ENCODE measurements at regions not wholly inside any gene's neighbourhood (a gene's known extent, or its start where the extent isn't known, plus 50 kb on each side); places are given as distances from the start of the nearest gene placed in this dataset.
A peak's percentile ranks its signal among the peaks of the same experiment; 100 is the strongest.

- DNase-seq (ENCODE audit: low read depth): peak; percentile 64
- TF ChIP-seq, protein P1, sequence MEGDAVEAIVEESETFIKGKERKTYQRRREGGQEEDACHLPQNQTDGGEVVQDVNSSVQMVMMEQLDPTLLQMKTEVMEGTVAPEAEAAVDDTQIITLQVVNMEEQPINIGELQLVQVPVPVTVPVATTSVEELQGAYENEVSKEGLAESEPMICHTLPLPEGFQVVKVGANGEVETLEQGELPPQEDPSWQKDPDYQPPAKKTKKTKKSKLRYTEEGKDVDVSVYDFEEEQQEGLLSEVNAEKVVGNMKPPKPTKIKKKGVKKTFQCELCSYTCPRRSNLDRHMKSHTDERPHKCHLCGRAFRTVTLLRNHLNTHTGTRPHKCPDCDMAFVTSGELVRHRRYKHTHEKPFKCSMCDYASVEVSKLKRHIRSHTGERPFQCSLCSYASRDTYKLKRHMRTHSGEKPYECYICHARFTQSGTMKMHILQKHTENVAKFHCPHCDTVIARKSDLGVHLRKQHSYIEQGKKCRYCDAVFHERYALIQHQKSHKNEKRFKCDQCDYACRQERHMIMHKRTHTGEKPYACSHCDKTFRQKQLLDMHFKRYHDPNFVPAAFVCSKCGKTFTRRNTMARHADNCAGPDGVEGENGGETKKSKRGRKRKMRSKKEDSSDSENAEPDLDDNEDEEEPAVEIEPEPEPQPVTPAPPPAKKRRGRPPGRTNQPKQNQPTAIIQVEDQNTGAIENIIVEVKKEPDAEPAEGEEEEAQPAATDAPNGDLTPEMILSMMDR (conservative IDR thresholded peaks at IDR 0.05; ENCODE audit: low read depth, low read length): no peak
- no peak overlapping the region for H3K4me3 ChIP-seq (ENCODE audit: low read length)
Measured at GRCh38 chr5:163885117-163885516, 379.7 kb downstream of the MAT2B start.

- DNase-seq (ENCODE audit: low read depth): no peak
- TF ChIP-seq, protein P1 (conservative IDR thresholded peaks at IDR 0.05; ENCODE audit: low read depth, low read length): no peak
- H3K4me3 ChIP-seq (ENCODE audit: low read length): no peak overlapping the region
Measured at GRCh38 chr5:163887854-163888253, 382.4 kb downstream of the MAT2B start.

- no peak for DNase-seq (ENCODE audit: low read depth)
- TF ChIP-seq, protein P1 (conservative IDR thresholded peaks at IDR 0.05; ENCODE audit: low read depth, low read length): no peak
- no peak overlapping the region for H3K4me3 ChIP-seq (ENCODE audit: low read length)
Measured at GRCh38 chr5:163888366-163888765, 382.9 kb downstream of the MAT2B start.

DNA sequence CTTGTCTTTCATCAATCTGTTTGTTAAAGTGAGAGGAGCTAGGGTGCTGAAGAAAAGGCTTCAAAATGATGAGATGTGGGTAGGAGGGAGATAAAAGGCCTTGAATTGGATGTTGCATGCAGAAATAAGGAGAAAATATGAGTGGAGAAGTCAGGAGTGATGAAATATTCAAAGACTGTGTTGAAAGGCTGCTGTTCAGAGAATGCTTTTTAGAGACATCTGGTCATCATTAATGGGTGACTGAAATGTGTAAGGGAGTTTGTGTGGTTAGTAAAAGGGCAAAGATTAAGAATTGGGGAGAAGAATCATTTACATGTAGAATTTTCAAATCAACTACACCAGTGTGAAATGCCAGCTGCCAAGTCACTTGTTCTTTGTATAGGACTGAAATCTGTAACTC, 383.9 kb downstream of the MAT2B start:
- DNase-seq (ENCODE audit: low read depth): no peak
- TF ChIP-seq, protein P1 (conservative IDR thresholded peaks at IDR 0.05; ENCODE audit: low read depth, low read length): no peak
- no peak overlapping the region for H3K4me3 ChIP-seq (ENCODE audit: low read length)

DNA sequence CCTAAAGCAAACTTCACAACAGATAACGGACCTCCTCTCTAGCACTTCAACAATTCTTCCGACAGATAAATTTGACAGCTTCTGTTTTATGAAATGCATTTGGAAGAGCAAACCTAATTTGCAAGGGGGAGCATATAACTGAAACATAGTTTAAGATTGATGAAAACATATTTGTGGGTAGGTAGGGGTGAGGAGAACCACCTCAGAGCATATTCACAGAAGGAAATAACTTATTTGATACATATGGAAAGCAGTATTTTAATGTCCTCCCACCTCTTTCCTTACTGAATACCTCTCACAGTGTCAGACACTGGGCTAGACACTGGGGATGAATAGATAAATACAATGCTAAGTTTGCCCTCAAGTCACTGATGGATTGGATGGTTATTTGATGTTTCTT, 384.8 kb downstream of the MAT2B start:
- no peak overlapping the region for H3K4me3 ChIP-seq (ENCODE audit: low read length)
- no peak for DNase-seq (ENCODE audit: low read depth)
- TF ChIP-seq, protein P1 (conservative IDR thresholded peaks at IDR 0.05; ENCODE audit: low read depth, low read length): no peak

DNA sequence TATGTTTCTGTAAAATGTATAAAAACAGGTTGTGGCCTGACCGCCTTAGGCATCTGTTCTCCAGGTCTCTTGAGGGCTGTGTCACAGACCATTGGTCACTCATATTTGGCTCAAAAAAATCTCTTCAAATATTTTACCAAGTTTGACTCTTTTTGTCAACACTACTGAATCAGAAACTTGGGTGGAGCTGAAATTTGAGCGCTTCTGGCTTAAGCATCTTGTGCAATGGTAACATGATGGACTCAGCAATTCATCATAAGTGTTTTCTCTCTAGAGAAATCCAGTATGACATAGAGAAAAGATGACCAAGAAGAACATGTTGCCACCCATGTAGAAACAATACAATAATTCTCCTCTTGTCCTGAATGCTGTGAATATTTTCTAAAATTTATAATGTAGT, 387.9 kb downstream of the MAT2B start:
- no peak overlapping the region for H3K4me3 ChIP-seq (ENCODE audit: low read length)
- DNase-seq (ENCODE audit: low read depth): no peak

GRCh38 chr5:163894645-163895044, 389.2 kb downstream of the MAT2B start:
- DNase-seq (ENCODE audit: low read depth): no peak
- TF ChIP-seq, protein P1 (conservative IDR thresholded peaks at IDR 0.05; ENCODE audit: low read depth, low read length): no peak
- no peak overlapping the region for H3K4me3 ChIP-seq (ENCODE audit: low read length)

More for the DNA sequence above, 387.9 kb downstream of the MAT2B start:
- TF ChIP-seq, protein P1 (conservative IDR thresholded peaks at IDR 0.05; ENCODE audit: low read depth, low read length): no peak
